Neural cell (in vitro differentiated cells): ENCODE measurements at regions not wholly inside any gene's neighbourhood (a gene's known extent, or its start where the extent isn't known, plus 50 kb on each side); places are given as distances from the start of the nearest gene placed in this dataset.

ENCODE experiments used
- CTCF ChIP-seq: fragments of 450-650 bp; IDR thresholded peaks from 2 replicates; pipeline ENCODE4 v1.5.1; 2014; ENCODE audit warnings: antibody characterized with exemption, mild to moderate bottlenecking, moderate library complexity; ENCODE audit not compliant: poor library complexity, severe bottlenecking
- TF ChIP-seq, protein P1 (sequence below): IDR thresholded peaks from 2 replicates; pipeline ENCODE4 v1.6.1; 2012; ENCODE audit warnings: borderline replicate concordance

- TF ChIP-seq, protein P1, sequence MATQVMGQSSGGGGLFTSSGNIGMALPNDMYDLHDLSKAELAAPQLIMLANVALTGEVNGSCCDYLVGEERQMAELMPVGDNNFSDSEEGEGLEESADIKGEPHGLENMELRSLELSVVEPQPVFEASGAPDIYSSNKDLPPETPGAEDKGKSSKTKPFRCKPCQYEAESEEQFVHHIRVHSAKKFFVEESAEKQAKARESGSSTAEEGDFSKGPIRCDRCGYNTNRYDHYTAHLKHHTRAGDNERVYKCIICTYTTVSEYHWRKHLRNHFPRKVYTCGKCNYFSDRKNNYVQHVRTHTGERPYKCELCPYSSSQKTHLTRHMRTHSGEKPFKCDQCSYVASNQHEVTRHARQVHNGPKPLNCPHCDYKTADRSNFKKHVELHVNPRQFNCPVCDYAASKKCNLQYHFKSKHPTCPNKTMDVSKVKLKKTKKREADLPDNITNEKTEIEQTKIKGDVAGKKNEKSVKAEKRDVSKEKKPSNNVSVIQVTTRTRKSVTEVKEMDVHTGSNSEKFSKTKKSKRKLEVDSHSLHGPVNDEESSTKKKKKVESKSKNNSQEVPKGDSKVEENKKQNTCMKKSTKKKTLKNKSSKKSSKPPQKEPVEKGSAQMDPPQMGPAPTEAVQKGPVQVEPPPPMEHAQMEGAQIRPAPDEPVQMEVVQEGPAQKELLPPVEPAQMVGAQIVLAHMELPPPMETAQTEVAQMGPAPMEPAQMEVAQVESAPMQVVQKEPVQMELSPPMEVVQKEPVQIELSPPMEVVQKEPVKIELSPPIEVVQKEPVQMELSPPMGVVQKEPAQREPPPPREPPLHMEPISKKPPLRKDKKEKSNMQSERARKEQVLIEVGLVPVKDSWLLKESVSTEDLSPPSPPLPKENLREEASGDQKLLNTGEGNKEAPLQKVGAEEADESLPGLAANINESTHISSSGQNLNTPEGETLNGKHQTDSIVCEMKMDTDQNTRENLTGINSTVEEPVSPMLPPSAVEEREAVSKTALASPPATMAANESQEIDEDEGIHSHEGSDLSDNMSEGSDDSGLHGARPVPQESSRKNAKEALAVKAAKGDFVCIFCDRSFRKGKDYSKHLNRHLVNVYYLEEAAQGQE = no peak
- TF ChIP-seq CTCF = no peak
Observed at GRCh38 chr13:103358255-103358932, 292.2 kb upstream of the SLC10A2 start.
